Breast epithelium (tissue), 4 donors: ENCODE measurements at regions not wholly inside any gene's neighbourhood (a gene's known extent, or its start where the extent isn't known, plus 50 kb on each side); places are given as distances from the start of the nearest gene placed in this dataset.
"Not testable (repeated sequence)": the region's sequence is repeated elsewhere in the genome, so short reads cannot be mapped to it uniquely, and the experiment has no call there.

Source experiments
- DNase-seq, 2 donors: peaks; one replicate each; pipeline ENCODE4 v3.0.0-alpha.2; 2019; ENCODE audit warnings: low spot score in 2 of 2
- H3K27ac ChIP-seq, 2 donors: fragments of 200-600 bp; sonication (generic) in 1 of 2; one replicate each; pipeline ENCODE4 v1.5.1; 2016 to 2019; ENCODE audit warnings: mild to moderate bottlenecking in 1 of 2
- H3K27me3 ChIP-seq, 2 donors: fragments of 200-600 bp; sonication (generic) in 1 of 2; one replicate each; pipeline versions ENCODE4 v1.5.1 to v1.6.0; 2017 to 2019; ENCODE audit warnings: control low read depth in 1 of 2, mild to moderate bottlenecking in 1 of 2
- H3K36me3 ChIP-seq: fragments of 200-600 bp; one replicate; pipeline ENCODE4 v1.5.1; 2019
- H3K4me1 ChIP-seq, 2 donors: fragments of 200-600 bp; sonication (generic); one replicate each; pipeline ENCODE4 v1.5.1; 2016 to 2019; ENCODE audit warnings: control low read depth in 1 of 2
- H3K4me3 ChIP-seq, 3 donors: fragments of 200-600 bp; sonication (generic); 1 replicate in 2 of 3; 2 replicates in 1 of 3; pipeline ENCODE4 v1.5.1; 2016 to 2019; ENCODE audit warnings: mild to moderate bottlenecking in 3 of 3, moderate library complexity in 2 of 3
- H3K9me3 ChIP-seq, 2 donors: fragments of 200-600 bp; sonication (generic) in 1 of 2; one replicate each; pipeline ENCODE4 v1.5.1; 2016 to 2019; ENCODE audit warnings: control low read depth in 1 of 2
- CTCF ChIP-seq, 3 donors: fragments of 450-650 bp; IDR thresholded peaks; one replicate each; pipeline ENCODE4 v1.5.1; 2016 to 2017; ENCODE audit warnings: antibody characterized with exemption in 3 of 3, mild to moderate bottlenecking in 3 of 3, moderate library complexity in 3 of 3
- POLR2A ChIP-seq: fragments of 450-650 bp; IDR thresholded peaks from one replicate; pipeline ENCODE4 v1.6.1; 2016; ENCODE audit warnings: antibody characterized with exemption, mild to moderate bottlenecking, moderate library complexity
- POLR2AphosphoS5 ChIP-seq, 3 donors: sonication (generic); formaldehyde crosslinking; IDR thresholded peaks; one replicate each; pipeline ENCODE4 v1.6.1; 2017; ENCODE audit warnings: antibody characterized with exemption in 3 of 3
- intact Hi-C: fragments of 100-400 bp; cut with DNase I; formaldehyde crosslinking; loops from one replicate; pipeline ENCODE4 v1.15.1; 2023; ENCODE audit warnings: low total_unique reads

- no peak for DNase-seq
Measured at GRCh38 chr12:19772776-19773175, 333.5 kb downstream of the AEBP2 start.

GRCh38 chr12:19775241-19775640 is 335.9 kb downstream of the AEBP2 start:
- no peak overlapping the region for H3K4me3 ChIP-seq
- H3K27me3 ChIP-seq, result no peaks in the 10 kb centered on the region
- TF ChIP-seq POLR2A (no peak), CTCF (IDR thresholded peaks at IDR 0.05) (no peak), POLR2AphosphoS5 (IDR thresholded peaks at IDR 0.05) (no peak)
- no peaks in the 10 kb centered on the region for H3K36me3 ChIP-seq
- intact Hi-C loops, result no loop called here
- DNase-seq, result no peak
- H3K4me1 ChIP-seq, result no peaks in the 10 kb centered on the region
- no peak overlapping the region for H3K27ac ChIP-seq
- no peaks in the 10 kb centered on the region for H3K9me3 ChIP-seq

More at GRCh38 chr12:19772776-19773175, 333.5 kb downstream of the AEBP2 start:
- Histone ChIP-seq H3K4me3 (no peak overlapping the region), H3K4me1 (no peaks in the 10 kb centered on the region), H3K27ac (no peak overlapping the region), H3K27me3 (no peaks in the 10 kb centered on the region), H3K9me3 (no peaks in the 10 kb centered on the region), H3K36me3 (no peaks in the 10 kb centered on the region)
- TF ChIP-seq POLR2A (no peak), CTCF (IDR thresholded peaks at IDR 0.05) (no peak), POLR2AphosphoS5 (IDR thresholded peaks at IDR 0.05) (no peak)
- intact Hi-C loops, result no loop called here

- H3K9me3 ChIP-seq, H3K4me1 ChIP-seq, H3K27me3 ChIP-seq, H3K27ac ChIP-seq, H3K4me3 ChIP-seq, DNase-seq, H3K36me3 ChIP-seq, intact Hi-C loops: not testable (repeated sequence)
Measured at GRCh38 chr12:19775976-19776375, 336.7 kb downstream of the AEBP2 start.

- Histone ChIP-seq H3K36me3 (no peaks in the 10 kb centered on the region), H3K27ac (no peak overlapping the region), H3K27me3 (no peaks in the 10 kb centered on the region), H3K4me3 (no peak overlapping the region), H3K9me3 (no peaks in the 10 kb centered on the region), H3K4me1 (no peaks in the 10 kb centered on the region)
- TF ChIP-seq POLR2A (no peak), CTCF (IDR thresholded peaks at IDR 0.05) (no peak), POLR2AphosphoS5 (IDR thresholded peaks at IDR 0.05) (no peak)
- no peak for DNase-seq
- intact Hi-C loops, result no loop called here
Measured at GRCh38 chr12:19778172-19778571, 338.9 kb downstream of the AEBP2 start.

- no peak for TF ChIP-seq POLR2A
- no peak for TF ChIP-seq CTCF (IDR thresholded peaks at IDR 0.05)
- TF ChIP-seq POLR2AphosphoS5 (IDR thresholded peaks at IDR 0.05), result no peak
- no peak for DNase-seq
Measured at GRCh38 chr12:19778797-19779196, 339.5 kb downstream of the AEBP2 start.

GRCh38 chr12:19779395-19780056 is 340.2 kb downstream of the AEBP2 start:
- no peak for DNase-seq

More at GRCh38 chr12:19778797-19779196, 339.5 kb downstream of the AEBP2 start:
- Histone ChIP-seq H3K27me3 (no peaks in the 10 kb centered on the region), H3K27ac (no peak overlapping the region), H3K36me3 (no peaks in the 10 kb centered on the region), H3K4me3 (no peak overlapping the region), H3K9me3 (no peaks in the 10 kb centered on the region), H3K4me1 (no peaks in the 10 kb centered on the region)
- intact Hi-C loops, result no loop called here

More at GRCh38 chr12:19779395-19780056, 340.2 kb downstream of the AEBP2 start:
- intact Hi-C loops, result no loop called here
- H3K4me3 ChIP-seq, result no peak overlapping the region
- no peaks in the 10 kb centered on the region for H3K9me3 ChIP-seq
- H3K4me1 ChIP-seq, result no peaks in the 10 kb centered on the region
- H3K27ac ChIP-seq, result no peak overlapping the region
- TF ChIP-seq CTCF (IDR thresholded peaks at IDR 0.05) (no peak), POLR2AphosphoS5 (IDR thresholded peaks at IDR 0.05) (no peak), POLR2A (no peak)
- H3K36me3 ChIP-seq, result no peaks in the 10 kb centered on the region
- no peaks in the 10 kb centered on the region for H3K27me3 ChIP-seq
